NCI-H345 treated with DMSO at 0.1 percent for 48 hours (cell line): ENCODE measurements at regions not wholly inside any gene's neighbourhood (a gene's known extent, or its start where the extent isn't known, plus 50 kb on each side); places are given as distances from the start of the nearest gene placed in this dataset.
"Not testable (repeated sequence)": the region's sequence is repeated elsewhere in the genome, so short reads cannot be mapped to it uniquely, and the experiment has no call there.

Experiments used
- DNase-seq: peaks from one replicate; lab custom pipeline; 2025; ENCODE audit not compliant: unreplicated experiment; lab: John Stamatoyannopoulos, UW

- DNase-seq: no peak
Observed at GRCh38 chr13:79997244-79997643, 343.7 kb downstream of the SPRY2 start.

DNA sequence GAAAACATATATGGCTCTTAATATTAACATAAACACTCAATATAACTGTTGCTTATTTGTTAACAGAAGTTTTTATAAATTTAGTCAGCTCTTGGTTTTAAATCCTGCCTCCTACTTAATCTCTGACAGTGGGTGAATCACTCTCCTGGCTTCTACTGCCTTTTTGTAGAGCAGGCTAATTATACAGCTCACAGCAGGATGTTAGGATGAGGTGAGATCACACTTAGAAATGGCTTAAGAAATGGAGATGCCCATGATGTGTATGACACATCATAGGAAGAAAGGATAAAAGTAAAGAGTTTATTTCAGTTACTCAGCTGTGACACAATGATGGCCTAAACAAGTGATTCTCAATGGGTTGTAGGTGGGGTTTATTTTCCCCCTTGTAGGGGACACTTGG, 345.6 kb downstream of the SPRY2 start:
- DNase-seq: no peak

DNA sequence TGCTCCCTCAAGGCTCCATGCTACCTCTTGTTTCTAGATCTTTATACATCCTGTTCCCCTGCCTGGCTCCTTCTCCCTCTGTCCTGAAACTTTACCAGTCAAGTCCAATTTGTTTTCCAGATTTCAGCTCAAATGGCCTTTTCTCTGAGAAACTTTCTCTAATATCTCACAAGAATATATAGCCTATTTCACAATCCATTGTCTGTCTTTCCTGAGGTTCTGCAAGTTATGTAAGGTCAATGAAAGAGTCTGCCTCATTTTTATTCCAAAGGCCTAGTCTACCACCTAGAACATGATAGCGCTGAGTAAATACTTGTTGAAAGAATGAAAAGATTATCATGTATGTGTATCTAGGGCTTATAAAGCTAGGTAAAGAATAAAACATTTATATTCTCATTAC, 348.8 kb downstream of the SPRY2 start:
- no peak for DNase-seq

GRCh38 chr13:79990048-79990447, 350.9 kb downstream of the SPRY2 start:
- no peak for DNase-seq

- DNase-seq: no peak
Observed at GRCh38 chr13:79989217-79989661, 351.7 kb downstream of the SPRY2 start.

DNA sequence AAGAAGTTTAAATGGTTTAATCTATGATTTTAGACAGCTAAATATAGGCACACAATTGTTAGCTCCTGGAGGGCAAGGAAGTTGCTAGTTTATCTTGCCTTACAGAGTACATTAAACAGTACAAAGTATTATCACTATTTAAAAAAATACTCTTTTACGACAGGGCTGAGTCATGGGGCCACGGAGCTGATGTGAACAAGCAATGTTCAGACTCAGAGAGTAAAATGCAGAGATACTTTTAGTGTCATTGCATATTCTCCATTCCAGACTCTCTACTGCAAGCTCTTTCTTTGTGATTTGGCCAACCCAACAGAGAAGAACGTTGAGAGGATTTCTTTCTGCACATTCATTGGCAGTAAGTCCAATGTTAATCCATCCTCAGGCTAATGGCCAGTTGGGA, 352.4 kb downstream of the SPRY2 start:
- DNase-seq: no peak

GRCh38 chr13:79987761-79988160, 353.2 kb downstream of the SPRY2 start:
- DNase-seq: no peak

DNA sequence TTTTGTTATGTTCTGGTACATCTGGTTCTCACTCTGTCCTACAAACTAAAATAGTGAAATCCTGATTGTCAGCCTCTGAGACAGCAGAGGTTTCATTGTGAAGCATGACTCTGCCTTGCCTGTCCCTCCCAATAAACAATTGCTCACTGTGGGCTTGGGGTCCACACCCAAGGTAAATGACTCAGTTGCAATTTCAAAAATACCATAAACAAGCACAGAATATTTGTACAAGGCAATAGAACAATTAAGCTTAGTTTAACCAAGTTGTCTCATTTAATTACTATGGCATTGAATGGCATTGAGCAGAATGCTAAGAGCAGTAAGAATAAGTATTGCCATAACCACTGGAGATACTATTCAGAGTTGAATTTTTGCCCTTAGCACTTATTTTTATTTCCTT, 353.6 kb downstream of the SPRY2 start:
- no peak for DNase-seq

GRCh38 chr13:79986890-79987289, 354.0 kb downstream of the SPRY2 start:
- DNase-seq: no peak

DNA sequence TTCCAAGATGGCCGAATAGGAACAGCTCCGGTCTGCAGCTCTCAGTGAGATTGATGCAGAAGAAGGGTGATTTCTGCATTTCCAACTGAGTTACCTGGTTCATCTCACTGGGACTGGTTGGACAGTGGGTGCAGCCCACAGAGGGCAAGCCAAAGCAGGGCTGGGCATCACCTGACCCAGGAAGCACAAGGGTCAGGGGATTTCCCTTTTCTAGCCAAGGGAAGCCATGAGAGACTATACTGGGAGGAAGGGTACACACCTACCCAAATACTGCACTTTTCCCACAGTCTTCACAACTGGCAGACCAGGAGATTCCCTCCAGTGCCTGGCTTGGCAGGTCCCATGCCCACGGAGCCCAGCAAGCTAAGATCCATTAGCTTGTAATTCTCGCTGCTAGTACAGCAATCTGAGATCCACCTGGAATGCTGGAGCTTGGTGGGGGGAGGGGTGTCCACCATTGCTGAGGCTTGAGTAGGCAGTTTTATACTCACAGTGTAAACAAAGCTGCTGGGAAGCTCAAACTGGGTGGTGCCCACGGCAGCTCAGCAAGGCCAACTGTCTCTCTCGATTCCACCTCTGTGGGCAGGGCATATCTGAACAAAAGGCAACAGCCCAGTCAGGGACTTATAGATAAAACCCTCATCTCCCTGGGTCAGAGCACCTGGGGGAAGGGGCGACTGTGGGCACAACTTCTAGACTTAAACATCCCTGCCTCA, 365.8 kb downstream of the SPRY2 start:
- not testable (repeated sequence) for DNase-seq

DNA sequence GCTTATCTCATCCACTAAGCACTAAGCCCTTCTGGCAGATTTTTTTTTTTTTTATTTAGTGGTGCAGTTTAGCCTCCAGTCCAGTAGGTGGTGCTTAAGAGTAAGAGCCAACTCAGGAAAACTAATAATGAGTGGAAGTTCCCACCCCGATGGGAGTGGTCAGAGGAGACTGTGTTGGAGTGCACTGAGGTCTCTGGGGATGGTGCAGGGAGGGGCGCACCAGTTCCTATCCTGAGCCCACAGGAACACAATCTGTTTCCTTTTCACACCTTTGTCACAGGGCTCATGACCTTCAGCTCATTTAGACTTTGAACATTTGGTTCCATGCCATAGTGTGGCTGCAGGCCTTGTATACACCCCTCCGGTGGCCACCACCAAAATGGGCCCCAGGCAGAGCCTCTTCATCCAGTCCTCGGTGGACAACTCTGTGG, 367.4 kb downstream of the SPRY2 start:
- DNase-seq: no peak

DNA sequence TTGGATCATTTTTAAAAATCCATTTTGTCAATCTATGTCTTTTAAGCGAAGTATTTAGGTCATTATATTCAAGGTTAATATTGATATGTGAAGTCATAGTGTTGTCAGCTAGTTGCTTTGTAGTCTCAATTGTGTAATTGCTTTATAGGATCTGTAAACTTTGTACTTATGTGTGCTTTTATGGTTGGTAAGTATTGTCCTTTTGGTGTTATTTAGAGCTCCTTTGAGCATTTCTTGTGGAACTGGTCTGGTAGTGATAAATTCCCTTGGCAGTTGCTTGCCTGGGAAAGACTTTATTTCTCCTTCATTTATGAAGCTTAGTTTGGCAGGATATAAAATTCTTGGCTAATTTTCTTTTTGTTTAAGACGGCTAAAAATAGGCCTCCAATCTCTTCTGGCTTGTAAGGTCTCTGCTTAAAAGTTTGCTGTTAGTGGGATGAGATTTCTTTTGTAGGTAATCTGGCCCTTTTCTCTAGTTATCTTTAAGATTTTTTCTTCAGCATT, 368.8 kb downstream of the SPRY2 start:
- no peak for DNase-seq

- DNase-seq: no peak
Observed at GRCh38 chr13:79966493-79966895, 374.4 kb downstream of the SPRY2 start.

DNA sequence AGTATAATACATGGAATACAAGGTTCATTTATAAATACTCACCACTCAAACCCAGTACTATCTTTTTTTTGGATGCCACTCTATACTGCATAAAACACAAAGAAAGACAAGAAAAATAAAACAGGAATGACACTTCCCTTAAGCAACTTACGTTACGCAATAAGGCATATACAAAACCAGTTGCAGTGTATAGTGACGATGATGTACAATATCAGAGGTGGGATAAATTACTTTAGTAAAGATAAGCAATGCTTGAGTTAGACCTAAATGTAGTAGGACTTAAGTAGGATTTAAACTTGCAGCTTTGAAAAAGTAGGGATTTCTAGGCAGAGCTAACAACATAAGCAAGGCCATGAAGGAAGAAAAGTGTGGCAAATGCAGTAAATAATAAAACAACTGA, 374.9 kb downstream of the SPRY2 start:
- no peak for DNase-seq

GRCh38 chr13:79946556-79946955, 394.4 kb downstream of the SPRY2 start:
- DNase-seq: no peak

- DNase-seq: no peak
Observed at GRCh38 chr13:79943346-79944023, 397.4 kb downstream of the SPRY2 start.

- DNase-seq: no peak
Observed at GRCh38 chr13:79941752-79942151, 399.2 kb downstream of the SPRY2 start.

GRCh38 chr13:79939689-79940088, 401.2 kb downstream of the SPRY2 start:
- DNase-seq: no peak

DNA sequence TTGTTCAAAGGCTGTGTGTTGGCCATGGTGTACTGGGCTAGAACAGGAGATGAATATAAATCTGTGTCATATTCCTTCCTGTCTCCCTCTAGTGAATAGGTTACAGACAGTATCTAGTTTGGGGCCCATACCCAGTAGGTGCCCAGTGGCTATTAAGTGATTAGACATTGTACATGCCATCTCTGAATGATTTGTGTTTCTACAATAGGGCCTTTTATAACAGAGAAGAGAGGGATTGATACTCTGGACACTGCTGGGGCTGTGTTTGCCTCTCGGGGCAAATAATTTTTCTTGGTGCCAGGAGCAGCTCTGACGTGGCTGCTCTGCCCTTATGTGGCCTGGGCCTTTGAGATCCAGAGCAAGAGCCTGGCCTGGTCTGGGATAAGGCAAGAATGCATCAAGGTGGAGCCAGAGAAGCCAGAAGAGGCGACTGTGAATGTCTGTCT, 403.1 kb downstream of the SPRY2 start:
- no peak for DNase-seq

GRCh38 chr13:79937311-79937710, 403.6 kb downstream of the SPRY2 start:
- no peak for DNase-seq

DNA sequence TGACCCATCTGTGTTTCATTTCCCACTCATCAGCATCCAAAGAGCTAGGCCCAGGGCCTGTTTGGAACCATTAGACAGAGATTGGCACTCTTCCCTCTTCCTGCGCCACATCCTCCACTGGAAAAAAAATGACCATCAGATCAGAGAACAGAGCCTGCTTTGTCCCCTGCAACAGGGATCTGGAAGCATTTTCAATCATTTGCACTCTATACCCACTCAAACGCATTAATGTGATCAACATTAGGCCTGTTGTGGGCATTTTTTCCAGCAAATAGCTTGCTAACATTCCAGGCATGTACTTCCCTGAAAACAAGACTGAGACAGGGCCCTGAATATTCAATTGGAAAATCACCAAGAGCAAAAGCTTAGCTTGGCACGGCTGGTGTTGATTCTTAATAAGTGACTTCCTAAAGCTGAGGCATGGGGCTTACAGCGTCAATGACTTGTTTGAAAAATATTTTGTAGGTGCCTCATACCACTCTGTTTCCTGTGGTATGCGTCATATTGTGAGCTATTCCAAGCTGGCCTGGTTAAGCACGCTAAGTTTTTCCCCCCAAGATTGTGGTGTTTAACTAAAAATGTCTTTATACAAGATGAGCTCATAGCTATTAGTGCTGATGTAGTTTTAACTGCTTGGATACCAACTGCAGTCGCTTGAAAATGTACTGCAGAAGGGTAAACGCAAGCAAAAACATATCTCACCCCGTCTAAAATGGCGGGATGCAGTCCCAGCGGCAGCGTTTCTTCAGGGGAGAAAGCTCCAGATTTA, 404.4 kb downstream of the SPRY2 start:
- no peak for DNase-seq

DNA sequence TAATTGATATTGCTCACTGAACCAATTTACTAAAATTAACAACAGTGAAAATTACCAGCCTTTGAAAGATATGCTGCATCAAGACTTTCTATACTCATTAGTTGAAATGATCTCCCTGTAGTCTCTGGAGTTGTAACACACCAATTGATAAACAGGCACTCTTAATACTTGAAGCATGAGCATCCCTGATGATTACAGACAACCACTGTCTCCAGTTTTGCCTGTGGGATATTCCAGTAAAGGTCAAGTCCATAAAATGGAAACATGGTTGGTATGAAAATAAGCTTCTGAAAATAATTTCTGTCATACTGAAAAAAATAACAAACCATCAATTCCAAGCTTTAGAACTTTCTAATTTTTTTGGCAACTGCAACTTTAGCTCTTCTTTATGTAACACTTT, 405.8 kb downstream of the SPRY2 start:
- no peak for DNase-seq
